ENCODE measurements at regions not wholly inside any gene's neighbourhood (a gene's known extent, or its start where the extent isn't known, plus 50 kb on each side); places are given as distances from the start of the nearest gene placed in this dataset.
"Not testable (repeated sequence)": the region's sequence is repeated elsewhere in the genome, so short reads cannot be mapped to it uniquely, and the experiment has no call there.

DNA sequence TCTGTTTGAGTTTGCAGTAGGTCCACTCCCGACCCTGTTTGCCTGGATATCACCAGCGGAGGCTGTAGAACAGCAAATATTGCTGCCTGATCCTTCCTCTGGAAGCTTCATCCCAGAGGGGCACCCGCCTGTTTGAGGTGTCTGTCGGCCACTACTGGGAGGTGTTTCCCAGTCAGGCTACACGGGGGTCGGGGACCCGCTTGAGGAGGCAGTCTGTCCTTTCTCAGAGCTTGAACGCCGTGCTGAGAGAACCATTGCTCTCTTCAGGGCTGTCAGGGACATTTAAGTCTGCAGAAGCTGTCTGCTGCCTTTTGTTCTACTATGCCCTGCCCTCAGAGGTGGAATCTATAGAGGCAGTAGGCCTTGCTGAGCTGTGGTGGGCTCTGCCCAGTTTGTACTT lies 422.3 kb downstream of the CCDC85A start:
- not testable (repeated sequence) for DNase-seq (ENCODE audit: extremely low read depth, low read depth)

DNA sequence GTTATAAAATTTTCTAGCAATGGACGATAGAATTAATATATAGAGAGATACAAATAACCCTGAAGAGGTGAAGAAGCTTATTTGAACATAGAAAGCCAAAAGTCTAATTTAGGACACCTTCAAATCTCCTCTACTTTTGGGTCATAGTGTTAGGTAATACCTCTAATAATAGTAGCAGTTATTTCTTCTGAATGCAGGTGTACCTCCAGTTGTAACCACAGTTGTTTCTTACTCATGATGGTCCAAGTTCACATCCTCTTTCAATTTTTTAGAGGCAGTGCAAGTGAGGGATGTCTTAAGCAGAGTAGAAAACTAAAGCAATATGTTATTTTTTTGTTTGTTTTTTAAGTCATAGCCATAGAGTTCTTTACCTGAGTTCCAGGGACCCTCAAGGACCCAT lies 429.5 kb downstream of the CCDC85A start:
- no peak for DNase-seq (ENCODE audit: extremely low read depth, low read depth)

DNA sequence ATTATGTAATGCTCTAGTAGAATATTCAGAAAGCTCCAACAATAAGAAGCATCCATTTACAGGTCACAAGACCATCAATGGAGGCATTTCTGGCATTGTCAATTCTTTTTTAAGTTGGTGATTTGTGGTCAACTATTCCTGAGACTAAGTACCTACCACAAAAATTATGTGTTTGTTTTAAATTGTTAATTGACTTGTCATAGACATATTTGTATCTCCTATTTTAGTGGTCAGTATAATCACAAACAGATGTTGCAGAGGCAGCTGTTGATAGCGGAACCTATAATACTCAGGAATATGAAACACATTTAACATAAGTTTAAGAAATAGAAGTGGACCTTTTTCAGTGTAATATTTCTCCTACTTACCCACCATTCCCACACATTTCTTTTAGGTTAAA lies 430.1 kb downstream of the CCDC85A start:
- no peak for DNase-seq (ENCODE audit: extremely low read depth, low read depth)

DNA sequence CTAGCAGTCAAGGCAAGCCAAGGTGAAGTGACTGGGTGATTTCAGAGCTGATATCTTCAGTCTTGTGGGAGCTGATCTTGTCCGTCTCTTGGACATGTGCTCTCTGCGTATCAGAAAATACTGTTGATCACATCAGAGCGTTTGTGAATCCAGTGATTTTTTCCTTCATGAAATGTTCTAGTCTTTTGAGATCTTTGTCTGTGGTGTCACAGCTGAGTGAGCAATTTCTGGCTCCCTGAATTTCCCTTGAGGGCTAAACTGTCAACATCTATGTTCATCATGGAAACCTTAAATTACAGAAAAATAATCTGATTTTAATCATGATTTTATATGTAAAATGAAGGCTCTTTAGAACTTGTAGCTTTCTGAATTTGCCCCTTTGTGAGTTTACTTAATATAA lies 432.0 kb downstream of the CCDC85A start:
- no peak for DNase-seq (ENCODE audit: extremely low read depth, low read depth)

DNA sequence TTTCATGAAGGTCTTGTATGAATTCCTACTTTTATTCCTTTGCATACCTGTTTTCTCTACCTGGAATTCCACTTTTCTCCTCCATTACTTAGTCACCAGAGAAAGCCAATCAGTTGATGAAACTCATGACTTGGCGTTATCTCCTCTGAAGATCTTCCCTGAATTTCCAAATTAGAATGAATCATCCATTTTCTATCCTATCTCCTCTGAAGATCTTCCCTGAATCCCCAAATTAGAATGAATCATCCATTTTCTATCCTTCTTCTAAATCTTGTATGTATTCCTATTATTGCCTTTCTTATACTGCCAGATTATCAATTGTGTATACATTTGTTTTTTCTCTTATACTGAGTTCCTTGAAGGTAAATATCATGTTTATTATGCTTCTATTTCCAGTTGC lies 440.4 kb downstream of the CCDC85A start:
- DNase-seq (ENCODE audit: extremely low read depth, low read depth) = no peak

DNA sequence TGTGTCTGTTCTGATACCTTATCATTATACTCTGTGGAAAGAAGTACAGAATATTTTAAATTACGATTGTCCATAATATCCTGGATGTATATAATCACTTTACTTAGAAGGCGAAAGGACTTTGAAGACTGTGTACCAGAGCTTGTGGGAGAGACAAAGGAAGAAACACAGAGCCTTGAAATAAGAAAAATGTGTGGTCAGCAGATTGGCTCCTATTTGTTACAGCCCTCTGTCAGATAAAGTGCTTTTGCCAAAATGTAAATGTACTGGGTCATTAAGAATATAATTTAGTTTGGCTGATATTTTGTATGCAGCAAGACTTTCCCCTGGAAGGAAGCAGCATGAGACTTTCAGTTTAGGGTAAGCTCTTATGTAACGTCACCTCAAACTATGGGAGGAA lies 443.1 kb downstream of the CCDC85A start:
- no peak for DNase-seq (ENCODE audit: extremely low read depth, low read depth)

DNA sequence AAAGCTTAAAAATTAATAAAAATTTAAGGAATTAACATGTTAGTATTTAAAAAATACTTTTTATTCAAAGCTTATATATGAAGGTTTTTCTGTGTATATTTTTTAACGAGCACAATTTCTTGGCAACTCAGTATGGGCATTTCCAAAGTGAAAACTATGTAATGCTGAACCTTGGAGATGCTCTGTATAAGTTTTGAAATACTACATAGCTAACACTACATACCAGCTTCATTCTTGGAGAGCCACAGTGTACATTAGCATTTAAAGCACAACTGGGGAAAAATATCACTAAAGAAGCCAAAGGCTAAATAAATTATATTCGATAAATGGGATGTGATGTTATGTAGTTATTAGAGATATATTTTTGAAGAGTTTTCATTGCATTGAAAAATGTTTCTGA lies 446.5 kb downstream of the CCDC85A start:
- DNase-seq (ENCODE audit: extremely low read depth, low read depth) = no peak

DNA sequence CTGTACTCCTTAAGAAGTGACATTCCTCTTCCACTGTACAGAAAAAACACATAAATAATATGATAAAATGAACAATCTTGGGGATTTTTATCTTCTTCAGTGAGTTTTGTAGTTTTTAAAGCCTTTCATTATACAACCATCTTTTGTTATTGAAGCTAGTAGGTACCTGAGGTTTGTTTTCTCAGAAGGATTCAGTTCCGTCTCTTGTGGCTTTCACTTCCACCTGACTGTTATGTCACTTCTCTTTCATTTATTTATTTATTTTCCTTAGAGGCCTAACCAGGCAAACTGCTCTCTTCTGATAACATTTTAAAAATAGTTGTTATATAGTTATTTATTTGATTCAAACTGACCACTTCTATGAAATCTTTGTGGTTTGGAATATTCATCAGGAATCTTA lies 464.2 kb downstream of the CCDC85A start:
- DNase-seq (ENCODE audit: extremely low read depth, low read depth) = no peak

DNA sequence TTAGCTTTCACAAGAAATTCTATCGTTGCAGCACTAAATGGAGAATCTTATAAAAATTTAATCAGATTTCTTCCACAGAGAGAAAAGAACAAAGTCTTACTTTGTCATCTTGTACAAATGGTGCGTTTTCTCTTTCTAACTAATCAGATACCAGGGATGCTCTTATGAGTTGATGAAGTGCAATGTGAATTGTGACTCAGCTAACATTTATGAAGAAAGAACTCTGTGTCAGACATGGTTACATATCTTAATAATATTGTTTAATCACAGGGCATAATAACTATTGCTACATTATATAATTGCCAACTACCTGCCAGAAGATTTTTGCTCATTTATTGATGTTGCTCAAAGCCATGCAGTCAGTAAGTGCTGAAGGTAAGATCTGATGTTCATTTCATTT lies 465.0 kb downstream of the CCDC85A start:
- no peak for DNase-seq (ENCODE audit: extremely low read depth, low read depth)

DNA sequence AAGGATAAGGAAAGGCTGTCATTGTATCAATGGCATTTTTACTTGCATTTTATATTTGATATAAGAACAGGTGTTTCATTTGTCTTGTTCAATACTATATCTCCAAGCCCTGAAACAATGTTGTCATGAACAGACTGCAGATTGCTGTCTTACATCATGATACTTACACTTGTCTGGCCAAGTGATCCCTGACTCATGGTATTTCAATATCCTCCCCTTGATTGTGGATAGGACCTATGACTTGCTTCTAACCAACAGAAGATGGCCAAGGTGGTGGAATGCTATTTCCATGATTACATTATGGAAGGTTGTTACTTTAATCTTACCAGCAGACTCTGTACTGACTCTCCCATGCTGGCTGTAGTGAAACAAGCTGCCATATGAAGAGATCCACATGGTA lies 471.1 kb downstream of the CCDC85A start:
- DNase-seq (ENCODE audit: extremely low read depth, low read depth) = no peak

DNA sequence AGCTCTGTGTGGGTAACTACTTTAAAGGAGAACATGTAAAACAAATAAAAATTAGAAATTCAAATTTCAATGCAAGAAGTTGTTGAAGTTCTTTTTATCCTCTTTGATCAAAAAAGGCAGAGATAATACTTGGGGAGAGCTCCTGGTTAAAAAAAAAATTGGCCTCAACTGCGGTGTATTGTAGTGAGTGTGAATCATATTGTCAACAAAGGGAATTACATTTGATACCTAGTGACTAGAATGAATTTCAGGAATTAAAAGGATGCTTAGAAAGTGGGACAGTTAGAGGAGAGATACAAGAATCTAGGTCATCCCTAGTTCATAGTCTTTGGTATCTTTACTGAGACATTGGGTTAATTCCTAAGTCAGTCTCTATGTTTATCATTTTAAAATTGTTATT lies 473.0 kb downstream of the CCDC85A start:
- no peak for DNase-seq (ENCODE audit: extremely low read depth, low read depth)

DNA sequence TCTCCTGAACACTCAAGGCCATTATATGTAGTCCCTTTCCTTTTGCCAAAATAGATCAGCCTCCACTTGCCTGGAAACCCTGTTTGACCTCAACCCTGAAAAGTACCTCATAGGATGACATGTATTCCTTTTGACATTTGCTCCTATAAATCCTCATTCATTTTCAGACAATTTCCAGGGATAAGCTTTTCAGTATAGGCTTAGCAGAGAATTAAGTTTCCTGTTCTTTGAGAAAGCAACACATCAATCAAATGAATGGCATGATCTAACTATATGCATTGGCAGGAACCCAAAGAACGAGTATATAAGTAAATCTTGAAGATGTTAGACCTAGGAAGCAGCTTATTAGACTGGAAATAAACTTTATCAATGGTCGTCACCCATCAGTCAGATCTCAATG lies 483.0 kb downstream of the CCDC85A start:
- DNase-seq (ENCODE audit: extremely low read depth, low read depth) = no peak

DNA sequence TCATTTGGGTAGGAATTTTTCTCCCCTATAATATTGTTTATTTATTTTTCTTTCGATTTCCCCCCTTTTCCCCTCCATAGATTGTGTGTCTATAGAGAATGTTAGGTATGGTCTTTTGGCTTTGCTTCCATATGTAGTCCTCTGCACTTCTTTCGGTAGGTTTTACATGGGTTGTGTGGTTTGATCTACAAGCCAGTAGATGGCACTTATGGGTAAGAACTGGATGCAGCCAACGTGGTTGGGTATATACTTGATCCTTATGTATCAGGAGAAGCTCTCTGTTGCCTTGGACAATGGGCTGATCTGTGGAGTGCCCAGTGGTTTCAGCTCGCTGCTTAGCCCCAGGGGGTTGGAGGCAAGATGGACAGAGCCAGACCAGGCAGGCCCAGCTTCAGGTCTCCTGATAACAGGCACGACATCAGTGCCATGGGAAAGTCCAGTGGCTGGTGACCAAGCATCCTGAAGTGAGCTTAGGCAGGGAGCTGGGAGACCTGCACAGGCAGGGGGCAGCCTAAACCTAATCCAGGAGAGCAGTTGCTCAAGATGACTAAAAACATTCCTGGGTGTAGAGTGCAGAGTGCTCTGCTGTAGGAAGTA lies 488.3 kb downstream of the CCDC85A start:
- no peak for DNase-seq (ENCODE audit: extremely low read depth, low read depth)

DNA sequence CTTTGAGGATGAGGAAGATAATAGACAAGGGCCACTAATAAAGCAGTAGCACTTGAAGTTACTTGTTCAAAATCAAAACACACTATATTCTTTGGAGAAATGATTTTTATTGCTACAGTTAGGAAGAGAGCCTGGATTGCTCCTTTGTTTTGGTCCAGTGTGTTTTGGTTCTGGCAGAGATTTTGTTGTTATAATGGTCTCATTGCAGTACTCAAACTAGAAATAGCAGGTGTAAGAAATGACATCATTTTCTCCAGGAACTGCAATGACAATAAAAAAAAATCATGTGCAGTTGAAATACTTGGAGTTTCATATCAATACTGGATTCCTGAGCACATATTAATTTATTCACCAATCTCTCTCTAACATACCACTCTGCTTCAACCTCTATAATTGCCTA lies 490.3 kb downstream of the CCDC85A start:
- DNase-seq (ENCODE audit: extremely low read depth, low read depth) = no peak

DNA sequence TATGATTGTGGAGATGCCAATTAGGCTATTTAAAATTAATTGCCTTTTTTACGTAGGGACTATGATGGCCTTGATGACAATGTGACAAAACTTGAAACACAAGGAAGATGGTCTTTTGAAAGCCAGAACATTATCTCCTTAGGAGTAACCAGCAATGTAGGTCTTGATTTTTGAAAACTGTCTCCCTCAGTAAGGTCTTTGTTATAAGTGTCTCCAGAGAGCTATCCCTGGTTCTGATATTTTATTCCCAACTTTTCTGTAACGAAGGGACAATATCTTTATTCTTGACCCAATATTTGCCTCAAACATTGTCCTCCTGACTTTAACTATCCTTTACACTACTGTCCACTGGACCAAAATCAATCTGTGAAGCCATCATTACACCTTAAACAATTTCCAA lies 493.2 kb downstream of the CCDC85A start:
- DNase-seq (ENCODE audit: extremely low read depth, low read depth) = no peak

DNA sequence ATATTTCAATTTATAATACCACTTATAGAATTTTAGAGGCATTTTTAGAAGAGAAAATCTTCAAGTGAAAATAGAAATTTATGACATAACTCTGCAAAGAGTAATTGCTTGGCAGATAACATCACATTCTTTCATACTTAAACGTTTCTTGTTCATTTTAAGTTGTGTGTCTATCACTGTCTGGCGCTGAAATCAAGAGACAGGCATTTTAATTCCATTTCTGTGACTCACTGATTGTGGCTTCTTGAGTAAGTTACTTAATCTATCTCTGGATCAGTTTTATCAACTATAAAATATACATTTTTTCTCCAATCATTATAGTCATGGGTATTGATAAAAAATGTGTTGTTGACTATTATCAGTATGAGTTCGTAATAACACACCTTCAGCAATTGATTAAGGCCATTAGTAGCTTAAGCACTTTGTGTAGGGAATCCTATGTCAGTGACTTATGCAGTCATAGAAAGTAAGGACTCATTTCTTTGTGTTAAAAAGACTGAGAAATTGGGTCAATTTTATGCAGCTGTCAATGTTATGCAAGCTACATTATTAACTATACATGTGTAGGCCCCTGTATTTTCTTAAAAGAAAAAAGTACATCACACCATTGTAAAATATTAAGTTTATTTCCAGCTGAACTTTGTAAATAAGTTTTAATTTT lies 497.3 kb downstream of the CCDC85A start:
- no peak for DNase-seq (ENCODE audit: extremely low read depth, low read depth)

DNA sequence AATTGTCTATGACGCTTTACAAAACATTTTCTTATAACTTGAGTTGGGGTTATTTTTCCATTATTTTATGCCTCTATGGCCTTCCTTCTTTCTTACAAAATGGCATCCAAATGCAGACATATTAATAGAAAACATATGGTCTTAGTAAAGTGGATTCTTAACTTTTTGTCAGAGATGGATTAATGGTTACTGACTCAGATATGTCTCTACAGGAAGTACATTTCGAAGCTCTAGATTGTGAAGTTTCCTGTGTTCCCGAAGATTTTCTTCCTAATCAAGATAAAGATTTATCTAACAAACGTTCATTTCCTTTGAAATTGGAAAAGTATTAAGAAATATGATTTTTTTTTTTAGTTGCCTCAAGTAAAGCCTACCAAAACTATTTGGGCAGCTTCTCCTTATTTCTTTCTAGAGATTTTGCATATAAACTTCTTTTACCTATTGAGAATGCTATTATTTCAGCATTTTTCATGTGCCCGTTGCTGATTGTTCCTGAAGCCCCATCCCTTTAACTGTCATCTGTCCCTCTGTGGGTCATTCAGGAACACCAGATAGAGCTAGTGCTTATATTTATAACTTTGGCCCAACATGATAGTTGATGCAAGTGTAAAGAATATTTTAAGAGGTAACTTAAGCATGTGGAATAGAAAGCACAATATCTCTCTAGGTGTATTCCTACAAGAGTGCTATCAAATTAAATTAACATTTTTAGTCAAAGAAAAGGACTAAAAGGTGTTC lies 498.0 kb downstream of the CCDC85A start:
- DNase-seq (ENCODE audit: extremely low read depth, low read depth) = no peak

DNA sequence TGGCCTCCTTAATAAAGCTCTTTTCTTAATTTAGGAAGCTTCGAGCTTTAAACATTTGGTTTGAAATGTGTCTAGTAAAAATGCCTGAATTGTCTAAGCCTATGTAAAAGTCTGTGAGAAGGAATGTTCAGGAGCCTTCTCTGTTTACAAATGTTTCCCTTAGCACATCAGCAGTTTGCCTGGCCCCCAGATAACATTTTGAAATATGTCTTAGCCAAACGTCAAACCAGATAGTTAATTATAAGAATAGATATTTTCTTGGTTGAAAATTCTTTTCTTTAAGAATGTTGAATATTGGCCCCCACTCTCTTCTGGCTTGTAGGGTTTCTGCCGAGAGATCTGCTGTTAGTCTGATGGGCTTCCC lies 498.6 kb downstream of the CCDC85A start:
- no peak for DNase-seq (ENCODE audit: extremely low read depth, low read depth)

DNA sequence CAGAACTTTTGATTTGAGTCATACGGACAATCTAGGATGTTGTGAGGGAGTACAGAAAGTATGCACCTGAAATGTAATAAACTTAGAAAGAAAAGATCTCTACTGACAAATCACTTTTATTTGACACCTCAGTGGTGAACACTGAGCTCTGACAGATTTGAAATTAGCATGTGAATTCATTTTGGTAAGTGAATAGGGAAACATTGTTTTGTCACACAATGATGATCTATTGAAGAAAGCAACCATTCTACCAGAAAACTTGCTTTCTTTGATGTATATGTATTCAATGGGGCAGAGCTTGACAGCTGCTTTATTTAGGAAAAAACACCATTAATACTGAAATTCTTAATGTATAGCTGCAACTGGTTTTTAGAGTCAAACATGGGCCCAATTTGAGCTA lies 500.5 kb downstream of the CCDC85A start:
- DNase-seq (ENCODE audit: extremely low read depth, low read depth) = no peak

DNA sequence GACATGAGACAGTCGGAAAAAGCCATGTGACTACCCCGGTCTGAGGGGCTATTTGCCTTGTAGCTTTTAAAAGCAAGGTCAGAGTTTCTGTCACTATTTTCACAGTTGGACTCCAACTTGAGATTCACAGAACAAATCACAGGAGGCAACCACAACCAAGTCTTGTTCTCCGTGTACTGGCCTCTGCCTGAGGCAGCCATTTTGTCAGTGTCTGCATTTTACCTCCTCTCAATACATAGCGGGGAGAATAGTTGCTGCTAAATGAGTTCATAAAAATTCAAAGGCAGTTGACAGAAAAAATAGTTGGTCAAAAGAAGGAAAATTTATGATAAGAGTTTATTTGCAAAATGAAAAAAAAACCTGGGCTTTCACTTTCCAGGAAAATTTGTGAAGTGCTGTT lies 501.4 kb downstream of the CCDC85A start:
- no peak for DNase-seq (ENCODE audit: extremely low read depth, low read depth)

DNA sequence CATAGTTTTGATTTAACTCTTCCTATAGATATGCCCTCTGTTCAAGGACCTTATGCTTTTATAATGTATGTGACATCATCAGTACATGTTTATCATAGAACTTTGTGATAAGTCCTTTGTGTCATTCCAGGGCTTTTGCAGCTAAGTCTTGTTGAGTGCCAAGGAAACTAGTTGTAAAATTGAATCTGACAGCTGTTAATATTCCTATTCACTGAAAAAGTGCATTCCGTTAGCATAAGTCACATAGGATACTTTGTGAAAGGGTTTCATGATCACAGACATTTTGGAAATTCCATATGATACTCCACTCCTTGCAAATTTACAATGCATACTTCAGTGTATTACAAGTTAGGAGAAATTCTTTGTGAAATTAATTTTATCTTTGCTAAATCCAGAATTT lies 503.4 kb downstream of the CCDC85A start:
- DNase-seq (ENCODE audit: extremely low read depth, low read depth) = no peak

DNA sequence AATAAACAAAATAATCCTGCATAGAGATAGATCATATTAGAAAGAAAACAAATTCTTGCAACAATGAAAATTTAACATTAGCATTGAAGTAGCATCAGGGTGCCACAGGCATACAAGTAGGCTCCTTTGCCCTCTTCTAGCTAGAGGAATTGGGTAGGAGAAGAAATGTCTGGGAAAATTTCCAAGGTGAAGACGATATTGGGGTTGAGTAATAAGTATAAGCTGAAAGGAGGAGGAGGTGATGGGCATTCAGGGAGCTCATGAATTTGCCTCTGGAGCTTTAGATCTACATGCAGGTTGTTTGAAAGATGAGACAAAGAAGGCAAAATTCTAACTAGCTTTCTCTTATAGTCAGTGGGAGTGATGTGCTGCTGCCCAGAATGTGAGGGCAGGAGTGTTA lies 504.9 kb downstream of the CCDC85A start:
- DNase-seq (ENCODE audit: extremely low read depth, low read depth) = no peak

All from NCI-H460 (cell line).